HG02798 (cell line): ENCODE measurements at regions not wholly inside any gene's neighbourhood (a gene's known extent, or its start where the extent isn't known, plus 50 kb on each side); places are given as distances from the start of the nearest gene placed in this dataset.

ENCODE experiments used
- ATAC-seq: cut with Tn5 transposase; IDR thresholded peaks from one replicate; pipeline ENCODE4 v1.9.1; 2021; ENCODE audit warnings: mild to moderate bottlenecking; ENCODE audit not compliant: unreplicated experiment, poor library complexity

- no peak for ATAC-seq
These were observed 194.6 kb upstream of the ARID1B start for GRCh38 chr6:156582509-156582992.

- ATAC-seq = no peak
These were observed 197.6 kb upstream of the ARID1B start for GRCh38 chr6:156579564-156579963.

- ATAC-seq = no peak
These were observed 199.4 kb upstream of the ARID1B start for GRCh38 chr6:156577749-156578148.

- no peak for ATAC-seq
These were observed 201.8 kb upstream of the ARID1B start for GRCh38 chr6:156575361-156575760.

GRCh38 chr6:156564807-156565149 lies 212.4 kb upstream of the ARID1B start:
- ATAC-seq = no peak

- ATAC-seq = peak; percentile 97
These were observed 212.9 kb upstream of the ARID1B start for GRCh38 chr6:156564127-156564806.

- ATAC-seq = no peak
These were observed 213.5 kb upstream of the ARID1B start for GRCh38 chr6:156563714-156564113.

GRCh38 chr6:156562636-156563035 lies 214.5 kb upstream of the ARID1B start:
- ATAC-seq = no peak

GRCh38 chr6:156562019-156562418 lies 215.2 kb upstream of the ARID1B start:
- no peak for ATAC-seq

- no peak for ATAC-seq
These were observed 216.7 kb upstream of the ARID1B start for GRCh38 chr6:156560476-156560875.

GRCh38 chr6:156559162-156559690 lies 218.0 kb upstream of the ARID1B start:
- ATAC-seq = no peak

GRCh38 chr6:156557911-156558259 lies 219.3 kb upstream of the ARID1B start:
- no peak for ATAC-seq

- no peak for ATAC-seq
These were observed 219.8 kb upstream of the ARID1B start for GRCh38 chr6:156557251-156557910.

- no peak for ATAC-seq
These were observed 220.4 kb upstream of the ARID1B start for GRCh38 chr6:156556811-156557210.

- ATAC-seq = no peak
These were observed 222.1 kb upstream of the ARID1B start for GRCh38 chr6:156555116-156555515.

- ATAC-seq = no peak
These were observed 223.0 kb upstream of the ARID1B start for GRCh38 chr6:156554160-156554559.

GRCh38 chr6:156552849-156553248 lies 224.3 kb upstream of the ARID1B start:
- ATAC-seq = no peak

GRCh38 chr6:156550949-156551348 lies 226.2 kb upstream of the ARID1B start:
- ATAC-seq = no peak

GRCh38 chr6:156545931-156546330 lies 231.2 kb upstream of the ARID1B start:
- no peak for ATAC-seq

- no peak for ATAC-seq
These were observed 232.2 kb upstream of the ARID1B start for GRCh38 chr6:156545021-156545420.

GRCh38 chr6:156544046-156544445 lies 233.1 kb upstream of the ARID1B start:
- ATAC-seq = no peak

- ATAC-seq = no peak
These were observed 233.7 kb upstream of the ARID1B start for GRCh38 chr6:156543431-156543830.
